GM18858 (cell line): ENCODE measurements at regions not wholly inside any gene's neighbourhood (a gene's known extent, or its start where the extent isn't known, plus 50 kb on each side); places are given as distances from the start of the nearest gene placed in this dataset.

Source experiments
- ATAC-seq: cut with Tn5 transposase; IDR thresholded peaks from one replicate; pipeline ENCODE4 v1.9.1; 2021; ENCODE audit not compliant: unreplicated experiment

DNA sequence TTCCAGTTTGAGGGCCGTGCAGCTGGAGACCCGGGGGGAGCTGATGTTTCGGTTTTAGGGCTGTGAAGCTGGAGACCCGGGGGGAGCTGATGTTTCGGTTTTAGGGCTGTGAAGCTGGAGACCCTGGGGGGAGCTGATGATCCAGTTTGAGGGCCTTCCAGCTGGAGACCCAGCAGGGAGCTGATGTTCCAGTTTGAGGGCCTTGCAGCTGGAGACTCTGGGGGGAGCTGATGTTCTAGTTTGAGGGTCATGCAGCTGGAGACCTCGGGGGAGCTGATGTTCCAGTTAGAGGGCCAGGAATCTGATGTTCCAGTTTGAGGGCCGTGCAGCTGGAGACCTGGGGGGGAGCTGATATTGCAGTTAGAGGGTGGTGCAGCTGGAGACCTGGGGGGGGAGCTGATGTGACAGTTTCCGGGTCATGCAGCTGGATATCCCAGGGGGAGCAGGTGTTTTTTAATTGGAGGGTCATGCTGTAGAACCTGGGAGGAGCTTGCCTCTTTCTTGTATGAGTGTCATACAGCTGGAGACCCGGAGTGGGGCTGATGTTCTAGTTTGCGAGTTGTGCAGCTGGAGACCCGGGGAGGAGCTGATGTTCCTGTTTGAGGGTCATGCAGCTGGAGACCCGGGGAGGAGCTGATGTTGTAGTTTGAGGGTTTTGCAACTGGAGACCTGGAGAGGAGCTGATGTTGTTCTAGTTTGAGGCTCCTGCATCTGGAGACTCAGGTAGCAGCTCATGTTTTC lies 153.2 kb downstream of the RTP5 start:
- no peak for ATAC-seq

GRCh38 chr2:242024751-242025355 lies 155.3 kb downstream of the RTP5 start:
- no peak for ATAC-seq

DNA sequence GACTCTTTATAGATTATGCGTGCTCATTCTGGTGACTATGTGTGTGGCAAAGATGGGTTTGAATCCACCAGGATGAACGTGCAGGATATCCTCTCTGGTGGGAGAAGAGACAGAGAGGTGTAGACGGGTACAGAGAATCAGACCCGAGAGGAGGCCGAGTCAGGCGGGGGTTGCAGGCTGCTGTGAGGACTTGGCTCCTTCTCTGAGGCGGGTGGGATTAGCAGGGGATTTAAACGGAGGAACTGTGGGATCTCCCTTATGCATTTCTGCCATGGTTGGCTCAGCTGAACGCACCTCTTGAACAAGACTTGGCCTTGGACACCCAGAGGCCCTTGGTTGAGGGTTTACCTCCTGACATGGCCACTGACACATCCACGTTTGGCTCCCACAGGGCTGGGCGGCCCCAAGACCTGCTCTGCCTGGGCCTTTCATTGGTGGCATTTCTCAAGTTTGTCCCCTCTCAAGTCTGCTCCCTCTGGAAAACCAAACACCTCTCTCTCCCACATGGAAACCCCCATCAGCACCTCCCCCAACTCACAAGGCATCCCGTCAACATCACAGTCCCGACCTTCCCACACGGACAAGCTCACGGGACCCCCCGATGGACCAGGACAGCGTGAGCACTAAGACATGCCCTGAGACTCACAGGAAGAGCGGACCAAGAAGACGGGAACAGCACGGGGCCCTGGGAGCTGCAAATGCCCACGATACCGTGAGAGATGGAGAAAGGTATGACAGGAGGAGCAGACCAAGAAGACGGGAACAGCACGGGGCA lies 158.3 kb downstream of the RTP5 start:
- no peak for ATAC-seq

- no peak for ATAC-seq
Measured at GRCh38 chr2:242029422-242030225, 160.1 kb downstream of the RTP5 start.

DNA sequence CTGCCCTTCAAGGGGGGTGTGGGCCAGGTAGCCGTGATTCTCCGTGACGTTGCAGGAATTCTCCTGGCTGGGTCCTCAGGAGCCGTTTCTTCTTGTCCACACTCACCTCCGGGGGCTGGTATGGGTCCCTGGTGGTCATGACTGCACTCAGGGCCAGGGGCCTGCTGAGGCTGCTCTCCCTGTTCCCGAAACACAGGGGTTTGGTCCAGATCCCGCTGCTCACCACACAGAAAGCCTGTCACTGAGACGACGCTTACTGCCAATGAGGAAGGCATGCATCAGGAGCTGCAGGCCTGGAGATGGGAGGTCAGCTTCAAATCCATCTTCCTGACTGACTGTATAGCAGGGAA lies 160.7 kb downstream of the RTP5 start:
- ATAC-seq: no peak

DNA sequence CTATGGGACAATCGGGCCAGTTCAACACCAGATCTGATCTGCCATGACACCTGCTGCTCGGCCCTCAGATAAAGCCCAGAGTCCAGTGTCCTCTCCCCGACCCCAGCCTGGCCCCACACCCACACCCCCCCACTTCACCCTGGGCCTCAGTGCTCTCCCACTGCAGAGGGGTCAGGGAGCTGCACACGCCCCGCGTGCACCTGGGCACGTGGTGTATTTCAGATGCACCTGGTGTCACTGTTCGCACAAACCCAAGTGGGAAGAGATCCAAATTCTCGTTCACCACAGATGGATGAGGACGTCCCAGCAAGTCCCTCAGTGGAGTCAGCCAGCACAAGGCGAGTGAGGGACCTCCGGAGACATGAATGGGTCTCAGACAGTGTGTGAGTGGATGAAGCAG lies 161.3 kb downstream of the RTP5 start:
- ATAC-seq: no peak

DNA sequence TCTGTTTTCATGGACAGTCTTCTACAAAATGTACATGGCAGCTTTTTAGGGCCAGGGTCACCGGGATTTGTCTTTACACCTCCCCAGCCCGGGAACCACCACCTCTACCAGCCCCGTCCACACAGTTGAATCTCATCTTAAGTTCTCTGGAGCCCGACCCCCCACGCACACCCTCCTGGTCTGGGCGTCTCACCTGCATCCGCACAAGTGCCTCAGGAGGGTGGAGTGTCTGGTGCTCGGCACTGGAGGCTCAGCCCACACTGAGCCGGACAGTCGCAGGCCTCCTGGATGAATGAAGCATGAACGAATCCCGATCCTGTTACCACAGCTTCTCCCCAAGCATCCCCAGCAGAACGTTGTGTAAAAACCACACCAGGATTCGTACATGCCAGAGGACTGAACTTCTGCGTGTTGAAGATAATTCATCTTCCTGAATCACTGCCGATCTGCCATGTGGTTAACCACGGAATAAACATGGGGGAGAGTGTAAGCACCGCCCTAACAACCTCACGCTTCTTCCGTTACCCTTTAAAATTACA lies 162.0 kb downstream of the RTP5 start:
- no peak for ATAC-seq

GRCh38 chr2:242032780-242033656 lies 163.5 kb downstream of the RTP5 start:
- ATAC-seq: no peak

DNA sequence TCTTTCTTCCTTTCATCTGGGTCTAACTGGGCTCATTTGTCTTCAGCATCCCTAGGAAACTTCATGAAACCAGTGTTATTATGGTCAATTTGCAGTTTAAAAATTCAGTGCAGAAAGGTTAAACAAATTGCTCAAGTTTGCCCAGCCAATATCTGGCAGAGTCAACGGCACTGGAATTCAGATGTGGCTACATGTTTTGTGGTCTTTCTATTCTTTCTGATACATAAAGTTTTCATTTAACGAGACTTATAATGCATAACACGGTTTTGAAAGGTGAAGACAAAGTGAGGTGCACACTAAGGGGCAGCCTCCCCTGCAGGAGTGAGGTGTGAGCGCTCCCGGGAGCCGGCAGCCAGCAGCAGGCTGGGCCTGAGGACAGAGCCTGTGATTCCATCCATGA lies 164.6 kb downstream of the RTP5 start:
- no peak for ATAC-seq

GRCh38 chr2:242034996-242035814 lies 165.7 kb downstream of the RTP5 start:
- no peak for ATAC-seq

DNA sequence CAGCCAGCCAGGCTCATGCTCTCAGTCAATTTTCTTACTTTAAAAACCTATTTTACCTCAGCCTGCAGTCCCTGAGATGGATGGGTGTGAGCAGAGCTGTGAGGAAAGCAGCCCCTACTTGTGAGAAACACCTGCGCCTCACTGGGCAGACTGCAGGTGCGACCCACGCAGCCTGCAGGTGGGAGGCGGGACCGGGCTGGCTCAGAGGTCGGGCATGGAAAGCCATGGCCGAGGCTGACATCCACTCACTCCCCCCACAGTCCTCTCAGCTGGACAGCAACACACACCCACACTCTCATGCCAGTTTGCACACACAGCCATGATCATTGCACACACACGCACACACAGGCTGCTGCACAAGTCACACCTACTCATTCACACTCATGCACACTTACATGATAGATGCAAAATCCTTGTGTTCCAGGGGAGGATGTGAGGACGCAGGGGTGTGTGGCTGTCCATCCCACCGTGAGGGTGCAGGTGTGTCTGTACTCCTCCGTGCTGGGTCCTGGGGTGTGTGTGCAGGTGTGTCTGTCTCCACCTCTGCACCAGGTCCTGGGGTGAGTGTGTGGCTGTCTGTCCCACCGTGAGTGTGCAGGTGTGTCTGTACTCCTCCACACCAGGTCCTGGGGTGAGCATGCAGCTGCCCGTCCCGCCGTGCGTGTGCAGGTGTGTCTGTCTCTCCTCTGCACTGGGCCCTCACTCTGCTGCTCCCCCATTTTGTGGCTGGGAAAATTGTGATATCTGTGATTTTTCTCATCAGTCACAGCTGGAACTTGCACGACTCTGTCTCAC lies 166.5 kb downstream of the RTP5 start:
- ATAC-seq: no peak

GRCh38 chr2:242036653-242036950 lies 167.1 kb downstream of the RTP5 start:
- ATAC-seq: no peak

DNA sequence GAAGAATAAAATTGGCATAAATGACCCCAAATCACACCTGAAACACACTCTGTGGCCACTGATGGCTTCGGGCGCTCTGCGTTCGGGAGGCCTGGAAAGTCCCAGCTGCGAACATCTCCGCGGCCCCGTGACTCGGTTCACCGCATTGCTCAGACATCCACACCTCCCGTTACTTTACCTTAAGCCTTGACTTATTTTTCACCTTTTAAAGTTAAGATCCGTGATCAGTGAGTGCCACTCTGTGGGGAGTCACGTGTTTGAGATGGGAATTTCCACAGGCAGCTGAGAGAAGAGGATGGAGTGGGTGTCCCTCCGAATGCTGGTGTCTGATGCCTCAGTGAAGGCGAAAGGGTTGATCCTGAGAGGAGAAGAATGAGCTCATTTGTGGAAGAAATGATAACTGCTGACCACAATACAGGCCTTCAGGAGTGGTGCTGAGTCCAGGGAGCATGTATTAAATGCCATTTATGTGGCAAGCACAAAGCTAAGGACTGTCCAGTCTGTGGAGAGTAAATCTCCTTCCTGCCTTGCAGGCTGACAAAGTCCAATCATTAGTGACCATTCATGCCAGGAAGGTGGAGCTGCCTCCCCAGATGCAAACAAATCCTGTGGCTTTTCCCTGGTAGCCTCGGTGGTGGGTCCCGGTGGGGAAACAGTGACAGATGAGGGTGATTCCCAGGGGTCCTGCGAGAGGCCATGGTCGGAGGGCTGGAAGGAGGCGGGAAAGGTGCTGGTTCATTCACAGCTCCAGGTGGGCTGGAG lies 168.8 kb downstream of the RTP5 start:
- no peak for ATAC-seq

DNA sequence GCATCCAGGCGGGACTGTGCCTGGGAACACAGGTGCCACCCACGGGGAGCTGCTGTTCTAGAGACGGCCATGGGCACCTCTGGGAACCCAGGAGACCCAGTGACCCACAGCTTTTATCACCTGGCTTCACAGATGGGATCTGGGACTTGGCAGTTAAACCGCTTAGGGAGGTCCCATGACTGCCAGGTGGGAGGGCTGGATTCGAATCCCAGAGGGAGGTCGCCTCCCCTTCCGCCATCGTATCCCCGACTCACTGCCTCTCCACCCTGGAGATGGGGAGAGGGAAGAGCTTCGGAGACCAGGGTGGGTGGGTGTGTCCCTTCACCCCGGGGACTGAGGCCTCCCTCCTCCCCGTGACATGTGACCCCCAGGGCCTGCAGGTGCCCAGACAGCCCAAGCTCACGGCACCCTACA lies 169.4 kb downstream of the RTP5 start:
- ATAC-seq: no peak

- ATAC-seq: no peak
Measured at GRCh38 chr2:242040303-242040655, 170.8 kb downstream of the RTP5 start.

- no peak for ATAC-seq
Measured at GRCh38 chr2:242040681-242041080, 171.2 kb downstream of the RTP5 start.

- ATAC-seq: no peak
Measured at GRCh38 chr2:242041816-242042215, 172.3 kb downstream of the RTP5 start.
